ENCODE measurements at regions not wholly inside any gene's neighbourhood (a gene's known extent, or its start where the extent isn't known, plus 50 kb on each side); places are given as distances from the start of the nearest gene placed in this dataset.
"Not testable (repeated sequence)": the region's sequence is repeated elsewhere in the genome, so short reads cannot be mapped to it uniquely, and the experiment has no call there.

GRCh38 chr7:113268757-113269156 is 150.4 kb upstream of the SMIM30 start:
- no peak overlapping the region for H3K4me2 ChIP-seq (ENCODE audit: insufficient read depth, low read length)
- no peak for DNase-seq (ENCODE audit: insufficient read length, low spot score, missing footprints)
- no peaks in the 10 kb centered on the region for H3K79me2 ChIP-seq (ENCODE audit: insufficient read depth, low read length)
- no peaks in the 10 kb centered on the region for H3K9me3 ChIP-seq (ENCODE audit: low read depth, low read length)
- H3K36me3 ChIP-seq (ENCODE audit: insufficient read depth, low read length): no peaks in the 10 kb centered on the region
- no peak overlapping the region for H2AFZ ChIP-seq (ENCODE audit: low read length)
- H3K4me1 ChIP-seq (ENCODE audit: insufficient read depth, low read length): peaks cover 4% of the 10 kb centered on the region
- H3K27ac ChIP-seq (ENCODE audit: low read depth, low read length): no peak overlapping the region
- no peak for TF ChIP-seq CTCF (IDR thresholded peaks at IDR 0.05; ENCODE audit: extremely low read depth, low read depth, low read length)
- H3K4me3 ChIP-seq (ENCODE audit: insufficient read depth, low read length): no peak overlapping the region
- no peaks in the 10 kb centered on the region for H4K20me1 ChIP-seq (ENCODE audit: insufficient read depth, low read length)
- no peaks in the 10 kb centered on the region for H3K27me3 ChIP-seq (ENCODE audit: insufficient read depth, low read length)

GRCh38 chr7:113267885-113268284 is 149.5 kb upstream of the SMIM30 start:
- peaks cover 4% of the 10 kb centered on the region for H3K4me1 ChIP-seq (ENCODE audit: insufficient read depth, low read length)
- peak; percentile 75 for DNase-seq (ENCODE audit: insufficient read length, low spot score, missing footprints)
- H3K9me3 ChIP-seq (ENCODE audit: low read depth, low read length): no peaks in the 10 kb centered on the region
- H3K4me3 ChIP-seq (ENCODE audit: insufficient read depth, low read length): no peak overlapping the region
- no peaks in the 10 kb centered on the region for H3K79me2 ChIP-seq (ENCODE audit: insufficient read depth, low read length)
- no peaks in the 10 kb centered on the region for H4K20me1 ChIP-seq (ENCODE audit: insufficient read depth, low read length)
- H3K36me3 ChIP-seq (ENCODE audit: insufficient read depth, low read length): no peaks in the 10 kb centered on the region
- H2AFZ ChIP-seq (ENCODE audit: low read length): no peak overlapping the region
- H3K27me3 ChIP-seq (ENCODE audit: insufficient read depth, low read length): no peaks in the 10 kb centered on the region
- H3K27ac ChIP-seq (ENCODE audit: low read depth, low read length): peak overlapping the region; percentile 21
- TF ChIP-seq CTCF (IDR thresholded peaks at IDR 0.05; ENCODE audit: extremely low read depth, low read depth, low read length): no peak
- no peak overlapping the region for H3K4me2 ChIP-seq (ENCODE audit: insufficient read depth, low read length)

GRCh38 chr7:113267271-113267670 is 148.9 kb upstream of the SMIM30 start:
- peak; percentile 60 for DNase-seq (ENCODE audit: insufficient read length, low spot score, missing footprints)
- peak overlapping the region; percentile 21 for H3K27ac ChIP-seq (ENCODE audit: low read depth, low read length)
- H3K36me3 ChIP-seq (ENCODE audit: insufficient read depth, low read length): no peaks in the 10 kb centered on the region
- H3K27me3 ChIP-seq (ENCODE audit: insufficient read depth, low read length): no peaks in the 10 kb centered on the region
- no peak overlapping the region for H2AFZ ChIP-seq (ENCODE audit: low read length)
- no peak overlapping the region for H3K4me3 ChIP-seq (ENCODE audit: insufficient read depth, low read length)
- H3K9me3 ChIP-seq (ENCODE audit: low read depth, low read length): no peaks in the 10 kb centered on the region
- no peaks in the 10 kb centered on the region for H3K79me2 ChIP-seq (ENCODE audit: insufficient read depth, low read length)
- no peaks in the 10 kb centered on the region for H4K20me1 ChIP-seq (ENCODE audit: insufficient read depth, low read length)
- peaks cover 4% of the 10 kb centered on the region for H3K4me1 ChIP-seq (ENCODE audit: insufficient read depth, low read length)
- H3K4me2 ChIP-seq (ENCODE audit: insufficient read depth, low read length): peak overlapping the region; percentile 11
- TF ChIP-seq CTCF (IDR thresholded peaks at IDR 0.05; ENCODE audit: extremely low read depth, low read depth, low read length): no peak

- no peak overlapping the region for H3K4me2 ChIP-seq (ENCODE audit: insufficient read depth, low read length)
- DNase-seq (ENCODE audit: insufficient read length, low spot score, missing footprints): no peak
- H3K27me3 ChIP-seq (ENCODE audit: insufficient read depth, low read length): no peaks in the 10 kb centered on the region
- peaks cover 4% of the 10 kb centered on the region for H3K4me1 ChIP-seq (ENCODE audit: insufficient read depth, low read length)
- no peaks in the 10 kb centered on the region for H3K9me3 ChIP-seq (ENCODE audit: low read depth, low read length)
- H4K20me1 ChIP-seq (ENCODE audit: insufficient read depth, low read length): no peaks in the 10 kb centered on the region
- H2AFZ ChIP-seq (ENCODE audit: low read length): peak overlapping the region; percentile 56
- H3K27ac ChIP-seq (ENCODE audit: low read depth, low read length): no peak overlapping the region
- TF ChIP-seq CTCF (IDR thresholded peaks at IDR 0.05; ENCODE audit: extremely low read depth, low read depth, low read length): no peak
- no peak overlapping the region for H3K4me3 ChIP-seq (ENCODE audit: insufficient read depth, low read length)
- H3K79me2 ChIP-seq (ENCODE audit: insufficient read depth, low read length): no peaks in the 10 kb centered on the region
- H3K36me3 ChIP-seq (ENCODE audit: insufficient read depth, low read length): no peaks in the 10 kb centered on the region
Observed at GRCh38 chr7:113263749-113264148, 145.4 kb upstream of the SMIM30 start.

- H3K4me2 ChIP-seq (ENCODE audit: insufficient read depth, low read length); H3K4me3 ChIP-seq (ENCODE audit: insufficient read depth, low read length); H2AFZ ChIP-seq (ENCODE audit: low read length); H3K9me3 ChIP-seq (ENCODE audit: low read depth, low read length); H3K27ac ChIP-seq (ENCODE audit: low read depth, low read length); DNase-seq (ENCODE audit: insufficient read length, low spot score, missing footprints); H3K36me3 ChIP-seq (ENCODE audit: insufficient read depth, low read length); H4K20me1 ChIP-seq (ENCODE audit: insufficient read depth, low read length); H3K27me3 ChIP-seq (ENCODE audit: insufficient read depth, low read length); H3K79me2 ChIP-seq (ENCODE audit: insufficient read depth, low read length); H3K4me1 ChIP-seq (ENCODE audit: insufficient read depth, low read length): not testable (repeated sequence)
Observed at GRCh38 chr7:113263215-113263742, 144.9 kb upstream of the SMIM30 start.
